SW480 (cell line): ENCODE measurements at regions not wholly inside any gene's neighbourhood (a gene's known extent, or its start where the extent isn't known, plus 50 kb on each side); places are given as distances from the start of the nearest gene placed in this dataset.
A peak's percentile ranks its signal among the peaks of the same experiment; 100 is the strongest.

Experiments used
- DNase-seq: peaks from one replicate; pipeline ENCODE4 v3.0.0-alpha.2; 2016; ENCODE audit warnings: low spot score

DNA sequence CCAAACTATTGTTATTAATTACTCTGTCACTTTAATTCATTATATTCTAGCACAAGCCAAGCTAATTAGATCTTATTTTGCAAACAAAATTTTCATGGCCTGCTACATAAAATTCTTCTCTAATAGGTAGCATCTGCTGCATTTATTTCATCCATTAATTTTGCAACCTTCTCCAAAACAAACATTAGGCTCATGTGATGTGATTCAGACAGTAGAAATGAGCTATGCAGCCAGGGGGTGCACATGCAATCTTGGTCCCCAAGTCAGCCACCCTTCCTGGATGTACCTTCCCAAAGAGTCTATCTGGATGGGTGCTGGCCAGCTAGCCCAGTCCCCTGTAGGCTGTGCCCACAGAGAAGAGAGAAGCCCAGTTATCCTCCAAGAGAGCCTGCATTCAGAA is 242.1 kb upstream of the OSR1 start:
- no peak for DNase-seq

GRCh38 chr2:19598971-19599370 is 240.5 kb upstream of the OSR1 start:
- DNase-seq, result no peak

DNA sequence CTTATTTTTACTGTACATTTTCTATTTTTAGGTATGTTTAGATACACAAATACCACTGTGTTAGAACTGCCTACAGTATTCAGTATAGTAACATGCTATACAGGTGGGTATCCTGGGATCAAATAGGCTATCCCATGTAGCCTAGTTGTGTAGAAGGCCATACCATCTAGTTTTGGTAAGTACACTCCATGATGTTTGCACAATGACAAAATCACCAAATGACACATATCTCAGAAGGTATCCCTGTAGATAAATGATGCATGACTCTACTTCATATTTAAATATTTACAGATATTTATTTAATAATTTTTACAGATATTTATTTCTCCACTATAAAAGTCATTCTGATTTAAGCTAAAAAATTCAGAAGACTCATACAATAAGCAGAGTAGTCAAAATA is 233.8 kb upstream of the OSR1 start:
- DNase-seq, result no peak

GRCh38 chr2:19589791-19590190 is 231.4 kb upstream of the OSR1 start:
- no peak for DNase-seq

DNA sequence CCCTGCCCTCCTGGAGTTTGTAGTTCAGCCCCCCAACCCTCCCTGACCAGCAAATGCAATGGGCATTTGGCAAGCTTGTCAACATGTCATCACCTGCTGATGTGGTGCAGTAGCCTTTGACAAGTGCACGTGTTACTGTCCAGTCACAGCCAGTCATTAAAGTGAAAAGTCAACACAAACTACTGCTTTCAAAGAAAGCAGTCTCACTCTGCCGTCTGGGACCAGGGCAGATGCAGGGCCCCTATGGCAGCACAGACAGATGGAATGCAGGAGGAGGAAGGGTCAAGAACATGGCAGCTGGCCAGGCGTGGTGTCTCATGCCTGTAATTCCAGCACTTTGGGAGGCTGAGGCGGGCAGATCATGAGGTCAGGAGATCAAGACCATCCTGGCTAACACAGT is 222.4 kb upstream of the OSR1 start:
- DNase-seq, result no peak

- DNase-seq, result no peak
Measured at GRCh38 chr2:19580264-19580663, 221.8 kb upstream of the OSR1 start.

DNA sequence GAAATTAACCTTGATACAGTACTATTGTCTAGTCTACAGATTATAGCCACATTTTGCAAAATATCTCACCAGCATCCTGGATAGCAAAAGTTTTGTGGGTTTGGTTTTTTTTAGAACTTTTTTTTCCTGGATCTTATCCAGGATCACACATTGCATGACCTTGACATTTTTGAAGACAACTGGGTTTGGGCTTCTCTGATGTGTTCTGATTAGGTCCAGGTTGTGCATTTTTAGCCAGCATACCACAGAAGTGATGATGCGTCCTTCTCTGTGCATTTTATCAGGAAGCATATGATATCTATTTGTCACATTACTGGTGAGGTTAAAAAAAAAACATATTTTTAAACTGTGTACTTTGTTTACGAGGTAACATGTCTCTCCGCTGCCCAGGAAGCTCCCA is 221.0 kb upstream of the OSR1 start:
- DNase-seq, result no peak

- no peak for DNase-seq
Measured at GRCh38 chr2:19577723-19578122, 219.3 kb upstream of the OSR1 start.

DNA sequence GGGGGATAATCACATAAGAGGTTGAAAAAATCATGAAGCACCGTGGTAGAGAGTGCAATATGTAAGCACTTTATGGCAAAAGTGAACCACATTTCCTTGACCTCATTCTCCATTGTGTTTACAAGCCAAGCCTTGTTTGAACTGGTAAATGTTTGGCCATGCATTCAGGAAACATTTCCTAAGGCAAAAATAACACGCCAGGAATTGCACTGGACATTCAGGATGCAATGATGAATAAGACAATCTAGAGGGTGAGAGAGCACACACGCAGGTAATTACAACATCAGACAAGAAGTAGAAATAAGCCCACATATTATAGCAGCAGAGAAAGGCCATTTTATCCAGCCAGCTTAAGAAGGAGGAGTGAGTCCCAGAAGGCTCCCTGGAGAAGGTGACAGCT is 218.0 kb upstream of the OSR1 start:
- DNase-seq, result no peak

- no peak for DNase-seq
Measured at GRCh38 chr2:19575641-19576040, 217.2 kb upstream of the OSR1 start.

GRCh38 chr2:19574778-19575260 is 216.4 kb upstream of the OSR1 start:
- no peak for DNase-seq

- DNase-seq, result no peak
Measured at GRCh38 chr2:19573784-19574183, 215.4 kb upstream of the OSR1 start.

DNA sequence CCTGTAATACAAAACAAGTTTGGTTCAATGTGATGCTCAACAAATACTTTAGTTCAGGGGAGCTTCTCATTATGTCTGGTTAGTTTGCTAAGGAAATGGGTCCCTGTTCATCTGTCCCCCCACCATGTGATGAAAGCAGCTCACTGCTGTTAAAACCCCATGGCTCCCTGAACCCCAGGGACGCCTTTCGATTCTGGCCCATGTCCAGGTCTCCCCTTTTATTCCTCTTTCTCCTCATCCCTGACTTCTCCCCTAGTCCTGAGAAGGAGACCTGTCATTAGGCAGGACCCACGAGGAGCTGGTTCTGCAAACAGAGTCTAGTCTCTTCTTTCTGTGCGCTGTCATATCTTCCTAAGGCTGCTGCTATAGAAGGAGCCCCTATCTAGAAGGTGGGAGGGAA is 213.3 kb upstream of the OSR1 start:
- DNase-seq, result no peak

DNA sequence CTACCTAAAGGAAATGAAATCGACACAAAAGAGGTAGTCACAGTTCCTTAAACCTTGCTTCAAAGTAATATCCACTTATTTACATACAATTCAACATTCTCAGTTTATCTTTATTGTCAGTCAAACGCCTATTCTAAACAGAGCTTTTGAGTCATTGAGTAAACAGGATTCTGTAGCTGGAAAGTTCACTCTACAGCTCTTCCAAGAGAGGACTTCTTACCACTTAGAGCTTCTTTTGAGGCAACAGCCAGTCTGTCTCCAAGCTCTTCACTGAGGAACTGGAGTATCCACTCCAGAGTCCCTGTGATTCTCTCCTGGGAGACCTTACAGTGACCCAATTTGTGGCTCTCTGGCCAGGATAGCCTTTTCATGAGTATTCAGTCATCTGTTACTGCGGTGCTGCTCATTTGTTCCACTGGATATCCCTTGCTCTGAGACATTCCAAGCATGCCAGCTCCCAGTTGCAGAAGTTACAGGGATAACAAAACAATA is 210.9 kb upstream of the OSR1 start:
- no peak for DNase-seq

GRCh38 chr2:19568809-19569208 is 210.4 kb upstream of the OSR1 start:
- no peak for DNase-seq

GRCh38 chr2:19560785-19561184 is 202.4 kb upstream of the OSR1 start:
- no peak for DNase-seq

DNA sequence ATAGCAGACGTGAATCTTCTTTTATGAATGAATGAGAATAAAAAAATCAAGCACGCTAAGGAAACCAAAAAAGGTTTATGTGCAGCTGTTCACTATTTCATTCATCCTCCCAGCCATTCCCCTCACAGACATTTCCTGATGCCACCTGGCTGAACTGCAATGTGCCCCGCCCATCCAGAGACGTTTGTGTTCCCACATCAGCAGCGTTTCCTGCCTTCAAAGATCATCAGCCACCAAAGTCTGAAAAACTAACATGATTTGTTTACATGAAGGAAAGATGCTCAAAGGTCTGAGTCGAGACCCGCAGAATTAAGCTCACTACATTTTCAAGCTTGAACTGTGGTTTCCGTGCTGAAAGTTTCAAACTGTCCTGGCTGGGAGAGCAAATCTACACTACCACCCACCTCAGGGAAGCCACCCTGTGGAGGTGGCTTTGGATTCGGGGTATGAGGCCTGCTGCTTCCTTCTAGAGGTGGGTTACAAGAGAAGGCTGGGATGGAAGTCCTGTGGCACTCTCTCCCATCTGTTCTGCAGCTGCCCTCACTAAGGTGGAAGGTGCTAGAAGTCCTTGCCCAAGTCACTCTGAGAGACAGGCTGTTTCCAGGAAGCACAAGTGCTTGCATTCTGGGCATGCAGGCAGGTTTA is 201.3 kb upstream of the OSR1 start:
- peak; percentile 42 for DNase-seq

- no peak for DNase-seq
Measured at GRCh38 chr2:19556648-19557047, 198.2 kb upstream of the OSR1 start.

DNA sequence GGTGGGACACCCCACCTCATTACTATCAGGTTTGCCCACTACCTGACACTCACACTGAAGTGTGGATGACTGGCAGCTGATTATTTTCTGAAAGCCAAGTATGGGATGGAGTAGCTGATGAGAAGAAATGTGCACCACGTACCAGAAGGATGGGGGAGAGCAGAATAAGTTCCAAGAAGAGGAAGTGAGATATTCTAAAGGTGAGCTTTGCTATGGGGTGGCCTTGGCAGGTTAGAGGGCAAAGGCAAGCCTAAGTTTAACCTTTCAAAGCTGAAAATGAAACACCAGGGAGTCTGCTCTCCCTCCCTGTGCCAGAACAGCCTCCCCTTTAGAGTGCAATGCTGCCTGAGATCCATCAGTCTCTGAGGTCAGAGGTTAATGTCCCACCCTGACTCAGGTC is 196.1 kb upstream of the OSR1 start:
- DNase-seq, result no peak

DNA sequence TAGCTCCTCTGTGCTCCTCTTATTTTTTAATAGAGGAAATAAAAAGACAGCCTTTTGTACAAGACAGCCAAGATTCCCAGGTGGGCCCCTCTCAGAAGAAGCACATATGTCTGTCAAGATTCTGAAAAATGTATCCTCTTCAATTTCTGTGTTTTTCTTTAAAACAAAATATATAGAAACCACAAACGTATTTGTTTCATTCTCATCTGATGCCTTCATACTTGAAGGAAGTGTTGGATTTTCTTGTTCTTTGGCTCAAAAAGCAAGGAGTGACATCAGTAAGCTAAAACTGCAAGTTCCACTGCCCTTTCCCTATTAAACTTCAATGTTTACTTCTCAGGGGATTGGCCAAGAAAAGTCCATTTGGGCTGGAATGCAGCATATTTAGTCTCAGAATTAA is 193.8 kb upstream of the OSR1 start:
- DNase-seq, result no peak

DNA sequence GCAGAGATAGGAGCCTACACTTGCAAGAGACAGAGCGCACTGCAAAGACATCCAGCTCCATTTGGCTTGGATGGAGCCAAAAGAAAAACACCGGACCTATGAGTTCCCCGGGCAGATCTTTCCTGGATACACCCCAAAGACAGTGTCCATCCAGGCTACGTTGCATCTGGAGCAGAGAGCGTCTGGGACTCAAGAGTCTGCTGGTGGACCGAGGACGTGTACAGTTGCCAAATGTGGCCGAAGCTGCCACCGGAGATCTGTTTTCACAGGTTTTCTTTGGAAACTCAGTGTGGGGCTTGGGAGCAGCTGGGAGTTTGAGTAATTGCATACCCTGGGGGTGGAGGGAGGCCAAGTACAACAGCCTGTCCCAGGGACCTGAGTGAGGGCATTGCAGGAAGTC is 192.3 kb upstream of the OSR1 start:
- DNase-seq, result no peak

GRCh38 chr2:19549821-19550220 is 191.4 kb upstream of the OSR1 start:
- DNase-seq, result no peak

GRCh38 chr2:19548116-19548515 is 189.7 kb upstream of the OSR1 start:
- DNase-seq, result no peak

- DNase-seq, result no peak
Measured at GRCh38 chr2:19547321-19547720, 188.9 kb upstream of the OSR1 start.

DNA sequence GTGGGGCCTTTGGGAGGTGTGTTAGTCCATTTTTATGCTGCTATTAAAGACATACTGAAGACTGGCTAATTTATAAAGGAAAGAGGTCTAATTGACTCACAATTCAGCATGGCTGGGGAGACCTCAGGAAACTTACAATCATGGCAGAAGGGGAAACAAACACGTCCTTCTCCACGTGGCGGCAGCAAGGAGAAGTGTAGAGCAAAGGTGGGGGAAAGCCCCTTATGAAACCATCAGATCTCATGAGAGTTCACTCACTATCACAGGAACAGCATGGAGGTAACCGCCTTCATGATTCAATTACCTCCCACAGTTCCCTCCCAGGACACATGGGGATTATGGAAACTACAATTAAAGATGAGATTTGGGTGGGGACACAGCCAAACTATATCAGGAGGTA is 187.1 kb upstream of the OSR1 start:
- no peak for DNase-seq
